ENCODE measurements at regions not wholly inside any gene's neighbourhood (a gene's known extent, or its start where the extent isn't known, plus 50 kb on each side); places are given as distances from the start of the nearest gene placed in this dataset.
"Not testable (repeated sequence)": the region's sequence is repeated elsewhere in the genome, so short reads cannot be mapped to it uniquely, and the experiment has no call there.

GRCh38 chr6:49025273-49026240 is 437.5 kb downstream of the MMUT start:
- intact Hi-C loops (cut with DNase I): no loop called here
- no peak for DNase-seq

- intact Hi-C loops (cut with DNase I): no loop called here
- no peak for DNase-seq
These were observed 458.3 kb downstream of the MMUT start for GRCh38 chr6:49004801-49005200.

GRCh38 chr6:49003348-49003747 is 459.7 kb downstream of the MMUT start:
- intact Hi-C loops (cut with DNase I): no loop called here
- DNase-seq: no peak

- intact Hi-C loops (cut with DNase I): no loop called here
- DNase-seq: peak in 7 of 42 donors; percentile 3 to 52 (median 23)
These were observed 461.1 kb downstream of the MMUT start for GRCh38 chr6:49001856-49002541.

GRCh38 chr6:48998574-48998973 is 464.5 kb downstream of the MMUT start:
- DNase-seq: no peak
- intact Hi-C loops (cut with DNase I): no loop called here

GRCh38 chr6:48996461-48997119 is 466.5 kb downstream of the MMUT start:
- no peak for DNase-seq

GRCh38 chr6:48994811-48995210 is 468.2 kb downstream of the MMUT start:
- intact Hi-C loops (cut with DNase I): no loop called here
- DNase-seq: no peak

More at GRCh38 chr6:48996461-48997119, 466.5 kb downstream of the MMUT start:
- intact Hi-C loops (cut with DNase I): no loop called here

GRCh38 chr6:48990739-48991138 is 472.3 kb downstream of the MMUT start:
- DNase-seq: no peak

GRCh38 chr6:48986845-48987244 is 476.2 kb downstream of the MMUT start:
- DNase-seq: no peak
- intact Hi-C loops (cut with DNase I): no loop called here

More at GRCh38 chr6:48990739-48991138, 472.3 kb downstream of the MMUT start:
- intact Hi-C loops (cut with DNase I): no loop called here

GRCh38 chr6:48986105-48986504 is 476.9 kb downstream of the MMUT start:
- no peak for DNase-seq
- intact Hi-C loops (cut with DNase I): no loop called here

- intact Hi-C loops (cut with DNase I): no loop called here
These were observed 478.0 kb downstream of the MMUT start for GRCh38 chr6:48985025-48985424.

GRCh38 chr6:48983968-48984367 is 479.1 kb downstream of the MMUT start:
- DNase-seq; intact Hi-C loops (cut with DNase I): not testable (repeated sequence)

More at GRCh38 chr6:48985025-48985424, 478.0 kb downstream of the MMUT start:
- DNase-seq: no peak

GRCh38 chr6:48983377-48983776 is 479.7 kb downstream of the MMUT start:
- no peak for DNase-seq
- intact Hi-C loops (cut with DNase I): no loop called here

GRCh38 chr6:48979806-48980205 is 483.2 kb downstream of the MMUT start:
- intact Hi-C loops (cut with DNase I): no loop called here
- no peak for DNase-seq

- intact Hi-C loops (cut with DNase I): no loop called here
- DNase-seq: no peak
These were observed 484.0 kb downstream of the MMUT start for GRCh38 chr6:48979085-48979484.

GRCh38 chr6:48978016-48978415 is 485.0 kb downstream of the MMUT start:
- intact Hi-C loops (cut with DNase I): no loop called here

GRCh38 chr6:48977573-48977972 is 485.5 kb downstream of the MMUT start:
- intact Hi-C loops (cut with DNase I): no loop called here
- no peak for DNase-seq

More at GRCh38 chr6:48978016-48978415, 485.0 kb downstream of the MMUT start:
- no peak for DNase-seq

GRCh38 chr6:48973491-48973890 is 489.6 kb downstream of the MMUT start:
- DNase-seq: no peak

GRCh38 chr6:48961781-48962415 is 501.2 kb downstream of the MMUT start:
- intact Hi-C loops (cut with DNase I): no loop called here
- DNase-seq: no peak

More at GRCh38 chr6:48973491-48973890, 489.6 kb downstream of the MMUT start:
- intact Hi-C loops (cut with DNase I): no loop called here
